GM12878 (cell line): ENCODE measurements at regions not wholly inside any gene's neighbourhood (a gene's known extent, or its start where the extent isn't known, plus 50 kb on each side); places are given as distances from the start of the nearest gene placed in this dataset.

Source experiments
- ATF7 ChIP-seq: fragments of 450-650 bp; IDR thresholded peaks from 2 replicates; pipeline ENCODE4 v1.6.1; 2016; ENCODE audit warnings: low read depth, mild to moderate bottlenecking
- CBX3 ChIP-seq: fragments of 200-600 bp; sonication (generic); IDR thresholded peaks from 2 replicates; pipeline ENCODE4 v1.6.1; 2016; ENCODE audit warnings: low read depth, borderline replicate concordance
- FOXM1 ChIP-seq: IDR thresholded peaks from 2 replicates; pipeline ENCODE4 v1.6.1; 2012; ENCODE audit warnings: low read depth, mild to moderate bottlenecking, inconsistent platforms, low read length, moderate library complexity
- HDAC6 ChIP-seq: fragments of 200-600 bp; sonication (generic); IDR thresholded peaks from one replicate; pipeline ENCODE4 v1.8.0; 2017; ENCODE audit warnings: antibody characterized with exemption; ENCODE audit not compliant: unreplicated experiment
- KAT2A ChIP-seq: conservative IDR thresholded peaks from 2 replicates; pipeline ENCODE4 v1.6.1; 2011; ENCODE audit warnings: low read depth, low read length; ENCODE audit not compliant: control insufficient read depth
- MTA2 ChIP-seq: fragments of 450-650 bp; IDR thresholded peaks from 2 replicates; pipeline ENCODE4 v1.6.1; 2016; ENCODE audit warnings: low read depth, mild to moderate bottlenecking, moderate library complexity
- MYC ChIP-seq: IDR thresholded peaks from 2 replicates; pipeline ENCODE4 v1.6.1; 2011; ENCODE audit warnings: mild to moderate bottlenecking, low read length, moderate library complexity, inconsistent platforms; ENCODE audit not compliant: insufficient read depth, insufficient replicate concordance, insufficient read length, severe bottlenecking
- NFXL1 ChIP-seq: fragments of 450-650 bp; IDR thresholded peaks from 2 replicates; pipeline ENCODE4 v1.6.1; 2017; ENCODE audit warnings: antibody characterized with exemption, mild to moderate bottlenecking, borderline replicate concordance
- SMC3 ChIP-seq: IDR thresholded peaks from 2 replicates; pipeline ENCODE4 v1.6.1; 2011; ENCODE audit warnings: low read length, improper control_type of control experiment, borderline replicate concordance
- TAF1 ChIP-seq: IDR thresholded peaks from 2 replicates; pipeline ENCODE4 v1.6.1; 2011; ENCODE audit warnings: mild to moderate bottlenecking, low read depth, low read length, borderline replicate concordance
- ZNF207 ChIP-seq: fragments of 450-650 bp; IDR thresholded peaks from 2 replicates; pipeline ENCODE4 v1.6.1; 2014; ENCODE audit warnings: antibody characterized with exemption, mild to moderate bottlenecking, borderline replicate concordance
- ZNF24 ChIP-seq: fragments of 450-650 bp; IDR thresholded peaks from 2 replicates; pipeline ENCODE4 v1.6.1; 2017; ENCODE audit warnings: antibody characterized with exemption, mild to moderate bottlenecking
- ZNF384 ChIP-seq: IDR thresholded peaks from 2 replicates; pipeline ENCODE4 v1.6.1; 2012; ENCODE audit warnings: low read depth, mild to moderate bottlenecking, low read length, improper control_type of control experiment, borderline replicate concordance
- TF ChIP-seq, protein P1 (sequence below): fragments of 150-350 bp; IDR thresholded peaks from 2 replicates; pipeline ENCODE4 v1.6.1; 2016; ENCODE audit warnings: low read depth, low read length
- TF ChIP-seq, protein P2 (sequence below): fragments of 450-650 bp; IDR thresholded peaks from 2 replicates; pipeline ENCODE4 v1.6.1; 2017; ENCODE audit warnings: low read depth, mild to moderate bottlenecking, moderate library complexity
- TF ChIP-seq, protein P3 (sequence below): fragments of 450-650 bp; IDR thresholded peaks from 2 replicates; pipeline ENCODE4 v1.6.1; 2016; ENCODE audit warnings: mild to moderate bottlenecking
- TF ChIP-seq, protein P4 (sequence below): fragments of 450-650 bp; IDR thresholded peaks from 2 replicates; pipeline ENCODE4 v1.6.1; 2014; ENCODE audit warnings: mild to moderate bottlenecking

DNA sequence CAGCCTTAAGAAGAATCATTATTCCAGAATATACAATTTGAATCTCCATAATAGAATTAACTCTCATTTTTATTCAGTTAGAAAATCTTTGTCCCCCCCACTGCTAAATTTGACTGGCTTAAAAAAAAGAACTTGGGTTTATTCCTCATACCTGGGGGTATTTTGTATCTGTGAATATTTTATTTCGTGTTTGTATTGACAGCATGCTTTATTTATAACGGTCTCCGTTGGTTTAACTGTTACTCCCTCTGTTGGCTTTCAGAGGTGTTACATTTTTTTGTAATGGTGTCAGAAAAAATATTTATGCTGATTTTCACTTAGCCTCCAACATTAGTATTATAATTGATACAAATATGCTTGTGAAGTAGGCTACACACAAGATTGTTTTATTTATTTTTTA is 109.1 kb downstream of the HAUS1 start (continued):
- TF ChIP-seq, protein P1, sequence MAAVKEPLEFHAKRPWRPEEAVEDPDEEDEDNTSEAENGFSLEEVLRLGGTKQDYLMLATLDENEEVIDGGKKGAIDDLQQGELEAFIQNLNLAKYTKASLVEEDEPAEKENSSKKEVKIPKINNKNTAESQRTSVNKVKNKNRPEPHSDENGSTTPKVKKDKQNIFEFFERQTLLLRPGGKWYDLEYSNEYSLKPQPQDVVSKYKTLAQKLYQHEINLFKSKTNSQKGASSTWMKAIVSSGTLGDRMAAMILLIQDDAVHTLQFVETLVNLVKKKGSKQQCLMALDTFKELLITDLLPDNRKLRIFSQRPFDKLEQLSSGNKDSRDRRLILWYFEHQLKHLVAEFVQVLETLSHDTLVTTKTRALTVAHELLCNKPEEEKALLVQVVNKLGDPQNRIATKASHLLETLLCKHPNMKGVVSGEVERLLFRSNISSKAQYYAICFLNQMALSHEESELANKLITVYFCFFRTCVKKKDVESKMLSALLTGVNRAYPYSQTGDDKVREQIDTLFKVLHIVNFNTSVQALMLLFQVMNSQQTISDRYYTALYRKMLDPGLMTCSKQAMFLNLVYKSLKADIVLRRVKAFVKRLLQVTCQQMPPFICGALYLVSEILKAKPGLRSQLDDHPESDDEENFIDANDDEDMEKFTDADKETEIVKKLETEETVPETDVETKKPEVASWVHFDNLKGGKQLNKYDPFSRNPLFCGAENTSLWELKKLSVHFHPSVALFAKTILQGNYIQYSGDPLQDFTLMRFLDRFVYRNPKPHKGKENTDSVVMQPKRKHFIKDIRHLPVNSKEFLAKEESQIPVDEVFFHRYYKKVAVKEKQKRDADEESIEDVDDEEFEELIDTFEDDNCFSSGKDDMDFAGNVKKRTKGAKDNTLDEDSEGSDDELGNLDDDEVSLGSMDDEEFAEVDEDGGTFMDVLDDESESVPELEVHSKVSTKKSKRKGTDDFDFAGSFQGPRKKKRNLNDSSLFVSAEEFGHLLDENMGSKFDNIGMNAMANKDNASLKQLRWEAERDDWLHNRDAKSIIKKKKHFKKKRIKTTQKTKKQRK = no peak
- TF ChIP-seq TAF1 (no peak), ZNF384 (no peak), MTA2 (no peak), HDAC6 (no peak), CBX3 (no peak), SMC3 (peak; percentile 56; the same call in 1 of the 2 replicates), FOXM1 (no peak), KAT2A (no peak), ATF7 (no peak), MYC (no peak), NFXL1 (no peak), ZNF207 (no peak), ZNF24 (no peak)
- TF ChIP-seq, protein P2, sequence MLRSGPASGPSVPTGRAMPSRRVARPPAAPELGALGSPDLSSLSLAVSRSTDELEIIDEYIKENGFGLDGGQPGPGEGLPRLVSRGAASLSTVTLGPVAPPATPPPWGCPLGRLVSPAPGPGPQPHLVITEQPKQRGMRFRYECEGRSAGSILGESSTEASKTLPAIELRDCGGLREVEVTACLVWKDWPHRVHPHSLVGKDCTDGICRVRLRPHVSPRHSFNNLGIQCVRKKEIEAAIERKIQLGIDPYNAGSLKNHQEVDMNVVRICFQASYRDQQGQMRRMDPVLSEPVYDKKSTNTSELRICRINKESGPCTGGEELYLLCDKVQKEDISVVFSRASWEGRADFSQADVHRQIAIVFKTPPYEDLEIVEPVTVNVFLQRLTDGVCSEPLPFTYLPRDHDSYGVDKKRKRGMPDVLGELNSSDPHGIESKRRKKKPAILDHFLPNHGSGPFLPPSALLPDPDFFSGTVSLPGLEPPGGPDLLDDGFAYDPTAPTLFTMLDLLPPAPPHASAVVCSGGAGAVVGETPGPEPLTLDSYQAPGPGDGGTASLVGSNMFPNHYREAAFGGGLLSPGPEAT = no peak
- TF ChIP-seq, protein P3, sequence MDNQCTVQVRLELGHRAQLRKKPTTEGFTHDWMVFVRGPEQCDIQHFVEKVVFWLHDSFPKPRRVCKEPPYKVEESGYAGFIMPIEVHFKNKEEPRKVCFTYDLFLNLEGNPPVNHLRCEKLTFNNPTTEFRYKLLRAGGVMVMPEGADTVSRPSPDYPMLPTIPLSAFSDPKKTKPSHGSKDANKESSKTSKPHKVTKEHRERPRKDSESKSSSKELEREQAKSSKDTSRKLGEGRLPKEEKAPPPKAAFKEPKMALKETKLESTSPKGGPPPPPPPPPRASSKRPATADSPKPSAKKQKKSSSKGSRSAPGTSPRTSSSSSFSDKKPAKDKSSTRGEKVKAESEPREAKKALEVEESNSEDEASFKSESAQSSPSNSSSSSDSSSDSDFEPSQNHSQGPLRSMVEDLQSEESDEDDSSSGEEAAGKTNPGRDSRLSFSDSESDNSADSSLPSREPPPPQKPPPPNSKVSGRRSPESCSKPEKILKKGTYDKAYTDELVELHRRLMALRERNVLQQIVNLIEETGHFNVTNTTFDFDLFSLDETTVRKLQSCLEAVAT = no peak
- TF ChIP-seq, protein P4, sequence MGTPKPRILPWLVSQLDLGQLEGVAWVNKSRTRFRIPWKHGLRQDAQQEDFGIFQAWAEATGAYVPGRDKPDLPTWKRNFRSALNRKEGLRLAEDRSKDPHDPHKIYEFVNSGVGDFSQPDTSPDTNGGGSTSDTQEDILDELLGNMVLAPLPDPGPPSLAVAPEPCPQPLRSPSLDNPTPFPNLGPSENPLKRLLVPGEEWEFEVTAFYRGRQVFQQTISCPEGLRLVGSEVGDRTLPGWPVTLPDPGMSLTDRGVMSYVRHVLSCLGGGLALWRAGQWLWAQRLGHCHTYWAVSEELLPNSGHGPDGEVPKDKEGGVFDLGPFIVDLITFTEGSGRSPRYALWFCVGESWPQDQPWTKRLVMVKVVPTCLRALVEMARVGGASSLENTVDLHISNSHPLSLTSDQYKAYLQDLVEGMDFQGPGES = no peak
